Right cardiac atrium (tissue), 5 donors: ENCODE measurements at regions not wholly inside any gene's neighbourhood (a gene's known extent, or its start where the extent isn't known, plus 50 kb on each side); places are given as distances from the start of the nearest gene placed in this dataset.

Experiments
- ATAC-seq, 2 donors: fragments of 200-7000 bp; cut with Tn5 transposase; one replicate each; pipeline versions ENCODE4 v1.8.0 to v1.9.1; 2020; ENCODE audit warnings: moderate library complexity in 2 of 2, mild to moderate bottlenecking in 1 of 2
- DNase-seq, 3 donors: peaks; one replicate each; pipeline ENCODE4 v3.0.0-alpha.2; 2020
- H3K27ac ChIP-seq: one replicate; pipeline ENCODE4 v1.5.1; 2013; ENCODE audit warnings: mild to moderate bottlenecking, low read length, control low read depth, moderate library complexity
- H3K27me3 ChIP-seq: one replicate; pipeline ENCODE4 v1.6.1; 2013; ENCODE audit not compliant: control insufficient read depth, insufficient read depth
- H3K4me1 ChIP-seq: one replicate; pipeline ENCODE4 v1.6.1; 2013; ENCODE audit warnings: low read length; ENCODE audit not compliant: control insufficient read depth, insufficient read depth
- H3K4me3 ChIP-seq: one replicate; pipeline ENCODE4 v1.5.1; 2013; ENCODE audit warnings: low read length, control low read depth
- H3K9me3 ChIP-seq: one replicate; pipeline ENCODE4 v1.6.1; 2013; ENCODE audit warnings: low read length; ENCODE audit not compliant: control insufficient read depth
- WGBS: extraction: QIAGEN DNeasy Blood & Tissue Kit; methylation state at CpG from one replicate; pipeline ENCODE4 v1.1.7; 2013; 5-methylcytosine and 5-hydroxymethylcytosine counted together
- intact Hi-C, 4 donors: fragments of 100-400 bp; cut with DNase I; formaldehyde crosslinking; loops; one replicate each; pipeline versions ENCODE4 v1.11.0 to v1.14.0; 2022 to 2023
- donor health status: healthy with polysubstance abuse.
- donor health status: DM: no; HTN: yes; CAD: no.
- donor health status: DM: no; HTN: no; CAD: no.
- donor health status: DM: no; HTN: yes; CAD: no; lungs with severe emphysema.
- donor health status: DM: yes; HTN: yes; CAD: no.

DNA sequence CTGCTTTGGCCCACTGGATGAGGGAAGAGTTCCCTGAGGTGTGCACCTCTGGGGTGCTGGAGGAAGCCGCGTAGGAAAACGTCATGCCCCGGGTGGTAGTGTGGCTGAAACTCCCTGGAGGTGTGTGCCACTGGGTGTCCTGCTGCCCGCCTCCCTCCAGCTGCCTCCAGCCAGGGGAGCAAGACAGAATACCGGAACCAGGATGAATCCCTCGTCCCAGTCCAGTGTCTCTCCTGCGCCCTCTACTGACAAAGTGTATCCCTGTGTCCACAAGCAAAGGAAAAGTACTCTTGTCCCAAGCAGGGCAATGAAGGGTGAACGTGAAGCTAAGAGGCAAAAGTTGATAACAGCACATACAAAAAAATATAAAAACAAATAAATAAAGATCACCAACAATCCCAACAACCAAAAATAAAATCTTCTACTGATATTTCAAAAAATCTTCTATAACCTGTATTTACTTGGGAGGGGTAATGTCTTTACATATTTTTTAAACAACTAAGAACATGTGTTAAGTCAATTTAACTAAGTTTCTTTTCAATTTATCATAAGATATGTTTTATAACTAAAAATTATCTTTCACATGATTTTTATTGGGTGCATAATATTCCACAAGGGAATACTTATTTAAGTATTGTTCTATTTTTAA, 437.6 kb downstream of the MAFB start:
- 81% methylated on average over 9 of the region's 9 CpGs for WGBS
- DNase-seq (peak in 1 of 3 donors; percentile 52), ATAC-seq (peak in 1 of 2 donors; percentile 43)
- Histone ChIP-seq H3K9me3 (no peaks in the 10 kb centered on the region), H3K4me3 (no peak overlapping the region), H3K4me1 (peaks cover 1% of the 10 kb centered on the region), H3K27ac (no peak overlapping the region), H3K27me3 (no peaks in the 10 kb centered on the region)
- intact Hi-C loops: no loop called here

DNA sequence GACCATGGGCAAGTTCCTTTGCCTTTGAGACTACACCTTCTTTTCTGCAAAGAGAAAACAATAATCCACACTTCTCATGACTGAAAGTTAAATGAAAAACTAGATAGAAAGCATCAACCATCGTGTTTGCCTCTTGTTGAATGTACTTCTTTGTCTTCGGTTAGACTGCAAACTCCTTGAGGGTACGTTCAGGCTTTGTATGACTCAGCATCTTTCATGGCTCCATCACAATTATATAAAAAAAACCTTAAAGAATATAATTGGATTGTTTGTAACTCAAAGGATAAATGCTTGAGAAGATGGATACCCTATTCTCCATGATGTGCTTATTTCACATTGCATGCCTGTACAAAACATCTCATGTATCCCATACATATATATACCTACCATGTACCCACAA, 439.2 kb downstream of the MAFB start:
- Histone ChIP-seq H3K27ac (no peak overlapping the region), H3K27me3 (no peaks in the 10 kb centered on the region), H3K4me3 (no peak overlapping the region), H3K9me3 (no peaks in the 10 kb centered on the region), H3K4me1 (no peaks in the 10 kb centered on the region)
- WGBS: 88% methylated on average over 3 of the region's 3 CpGs
- intact Hi-C loops: no loop called here
- ATAC-seq: no peak
- no peak for DNase-seq

DNA sequence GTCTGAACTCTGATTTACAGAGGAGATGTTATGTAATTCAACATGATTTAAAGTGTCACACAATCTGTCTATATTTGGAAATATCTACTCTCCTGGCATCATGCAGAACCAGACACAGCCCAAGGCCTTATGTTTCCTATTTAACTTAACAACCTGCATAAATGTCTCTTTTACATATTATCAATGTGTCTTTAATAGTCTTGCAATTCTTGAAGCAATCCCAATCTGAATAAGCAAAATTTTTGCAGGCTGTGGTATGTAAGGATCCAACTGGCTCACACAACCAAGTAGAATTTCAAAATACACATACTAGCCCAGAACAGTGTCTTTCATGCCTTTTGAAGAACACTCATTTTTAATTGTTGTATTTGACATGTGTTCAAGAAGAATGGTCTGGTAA, 443.2 kb downstream of the MAFB start:
- ATAC-seq (no peak), DNase-seq (no peak)
- H3K27ac ChIP-seq: no peak overlapping the region
- H3K9me3 ChIP-seq: no peaks in the 10 kb centered on the region
- H3K4me1 ChIP-seq: no peaks in the 10 kb centered on the region
- H3K4me3 ChIP-seq: no peak overlapping the region
- no peaks in the 10 kb centered on the region for H3K27me3 ChIP-seq
- intact Hi-C loops: no loop called here

DNA sequence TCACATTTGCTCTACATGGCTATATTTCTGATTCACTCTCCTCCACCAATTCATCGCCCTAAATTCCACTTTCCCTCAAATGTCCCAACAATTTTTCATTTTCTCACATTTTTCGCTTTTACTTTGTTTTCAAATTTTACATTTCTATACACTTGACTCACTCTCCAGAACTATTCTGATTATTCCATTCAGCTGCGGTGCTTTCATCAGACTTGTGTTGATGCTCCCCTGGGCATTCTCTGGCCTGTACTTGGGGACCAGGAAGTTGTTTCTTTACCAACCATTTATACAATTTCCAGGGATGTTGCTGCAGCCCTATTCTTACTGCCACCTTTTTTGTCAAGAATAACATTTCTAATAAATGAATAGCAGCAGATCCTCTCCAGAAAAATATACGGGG, 444.8 kb downstream of the MAFB start:
- no peak for DNase-seq
- Histone ChIP-seq H3K9me3 (no peaks in the 10 kb centered on the region), H3K4me3 (no peak overlapping the region), H3K27me3 (no peaks in the 10 kb centered on the region), H3K27ac (no peak overlapping the region), H3K4me1 (no peaks in the 10 kb centered on the region)
- intact Hi-C loops: no loop called here
- no peak for ATAC-seq
- 91% methylated on average over 4 of the region's 4 CpGs for WGBS

DNA sequence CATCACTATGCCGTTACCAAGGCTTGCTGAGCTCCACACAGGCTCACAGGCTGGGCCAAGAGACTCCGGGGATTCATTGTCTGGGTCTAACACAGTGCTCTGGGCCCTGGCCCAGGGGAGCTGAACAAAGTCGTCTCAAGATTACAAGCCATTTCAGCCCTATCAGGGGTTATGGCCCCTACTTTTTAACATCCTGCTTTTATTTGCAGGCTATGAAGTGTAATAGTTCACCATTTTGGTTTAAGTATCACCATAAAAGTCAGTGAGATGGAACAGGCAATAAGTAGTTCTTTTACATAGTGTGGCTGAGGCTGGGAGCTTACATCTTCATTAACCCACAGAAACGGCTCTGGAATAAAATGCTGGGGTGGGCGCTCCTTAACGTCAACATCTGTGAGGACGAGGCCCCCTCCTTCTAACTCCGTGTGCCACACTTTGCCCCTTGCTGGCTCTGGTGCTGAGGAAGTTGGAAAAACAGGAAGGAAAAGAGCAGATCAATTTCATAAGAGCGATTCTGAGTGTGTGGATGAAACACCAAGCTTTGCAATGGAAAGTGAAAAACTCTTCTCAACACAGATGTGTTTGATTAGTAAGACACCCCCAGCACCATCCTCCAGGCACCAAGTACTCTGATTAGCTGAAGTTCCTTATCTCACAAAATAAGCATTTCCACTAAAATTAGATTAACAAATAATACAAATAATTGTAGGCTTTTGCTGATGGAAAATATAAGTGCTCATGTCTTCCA, 447.3 kb downstream of the MAFB start:
- intact Hi-C loops: no loop called here
- no peaks in the 10 kb centered on the region for H3K4me1 ChIP-seq
- ATAC-seq: no peak
- no peaks in the 10 kb centered on the region for H3K9me3 ChIP-seq
- H3K4me3 ChIP-seq: no peak overlapping the region
- DNase-seq: peak in 1 of 3 donors; percentile 47
- WGBS: 62% methylated on average over 9 of the region's 9 CpGs
- no peak overlapping the region for H3K27ac ChIP-seq
- no peaks in the 10 kb centered on the region for H3K27me3 ChIP-seq

DNA sequence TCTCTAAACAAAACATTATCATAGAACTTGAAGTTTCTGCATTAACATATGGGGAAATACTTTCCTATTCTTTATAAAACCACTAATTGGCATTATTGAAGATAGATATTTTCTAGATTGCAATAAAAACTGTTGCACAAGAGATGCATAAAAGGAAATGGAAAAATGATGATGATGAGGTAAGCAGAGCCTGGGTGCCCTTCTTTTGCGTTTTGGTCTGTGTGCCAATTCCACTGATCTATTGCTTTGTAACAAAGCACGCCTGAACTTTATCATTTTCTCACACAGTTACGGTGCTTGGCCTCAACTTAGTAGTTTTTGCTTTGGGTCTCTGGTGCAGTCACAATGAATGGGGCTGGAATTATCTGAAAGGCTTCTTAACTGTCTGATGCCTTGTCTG, 450.5 kb downstream of the MAFB start:
- intact Hi-C loops: loop anchor here in 1 of 4 donors (10.0 kb wide), 1 partner anchor 166 kb away; no protein-coding TSS in a partner anchor
- H3K4me1 ChIP-seq: no peaks in the 10 kb centered on the region
- 81% methylated on average over 3 of the region's 3 CpGs for WGBS
- DNase-seq (no peak), ATAC-seq (no peak)
- H3K27me3 ChIP-seq: no peaks in the 10 kb centered on the region
- no peak overlapping the region for H3K27ac ChIP-seq
- H3K9me3 ChIP-seq: no peaks in the 10 kb centered on the region
- no peak overlapping the region for H3K4me3 ChIP-seq

DNA sequence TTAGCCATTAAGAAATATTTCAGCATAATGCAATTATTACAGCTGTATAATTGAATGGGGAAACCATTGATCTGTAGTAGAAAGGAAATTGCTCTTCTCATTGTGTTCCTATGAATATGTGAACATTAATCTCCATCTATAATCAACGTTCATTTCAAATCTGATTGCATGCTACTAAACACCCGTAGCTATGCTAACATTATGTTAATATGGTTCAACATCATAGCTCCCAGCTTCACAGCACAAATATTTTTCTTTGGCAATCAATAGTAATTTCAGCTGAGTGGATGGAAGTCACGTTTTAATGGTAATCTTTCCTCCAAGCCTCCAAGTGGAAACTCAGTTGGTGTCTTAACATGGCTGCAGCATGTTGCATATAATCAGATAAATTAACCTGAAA, 454.4 kb downstream of the MAFB start:
- ATAC-seq (no peak), DNase-seq (no peak)
- WGBS: 77% methylated on average over 3 of the region's 3 CpGs
- Histone ChIP-seq H3K4me1 (no peaks in the 10 kb centered on the region), H3K27ac (no peak overlapping the region), H3K4me3 (no peak overlapping the region), H3K9me3 (no peaks in the 10 kb centered on the region), H3K27me3 (no peaks in the 10 kb centered on the region)
- intact Hi-C loops: loop anchor here in 1 of 4 donors (10.0 kb wide), 1 partner anchor 170 kb away; no protein-coding TSS in a partner anchor

DNA sequence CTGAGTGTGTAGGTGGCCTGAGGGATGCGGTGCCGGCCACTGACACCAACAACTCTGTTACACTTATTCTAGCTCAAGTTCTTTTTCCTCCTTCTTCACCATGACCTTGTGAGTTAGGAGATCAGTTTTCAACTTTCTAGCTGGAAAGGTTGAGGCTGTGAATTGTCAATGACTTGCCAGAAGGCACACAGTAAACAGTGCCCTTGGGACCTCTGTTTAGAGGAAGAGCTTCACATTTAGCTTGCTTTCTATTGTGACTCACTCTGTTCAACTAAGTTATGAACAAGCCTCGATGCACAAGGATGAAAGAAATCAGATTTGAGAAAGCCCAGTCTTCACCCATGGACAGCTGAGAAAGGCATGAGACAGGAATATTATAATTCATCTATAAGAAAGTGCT, 455.6 kb downstream of the MAFB start:
- intact Hi-C loops: loop anchor here in 1 of 4 donors (10.0 kb wide), 1 partner anchor 171 kb away; no protein-coding TSS in a partner anchor
- DNase-seq (no peak), ATAC-seq (no peak)
- no peak overlapping the region for H3K27ac ChIP-seq
- H3K9me3 ChIP-seq: no peaks in the 10 kb centered on the region
- 59% methylated on average over 3 of the region's 3 CpGs for WGBS
- H3K4me1 ChIP-seq: no peaks in the 10 kb centered on the region
- no peak overlapping the region for H3K4me3 ChIP-seq
- H3K27me3 ChIP-seq: peaks cover 3% of the 10 kb centered on the region

DNA sequence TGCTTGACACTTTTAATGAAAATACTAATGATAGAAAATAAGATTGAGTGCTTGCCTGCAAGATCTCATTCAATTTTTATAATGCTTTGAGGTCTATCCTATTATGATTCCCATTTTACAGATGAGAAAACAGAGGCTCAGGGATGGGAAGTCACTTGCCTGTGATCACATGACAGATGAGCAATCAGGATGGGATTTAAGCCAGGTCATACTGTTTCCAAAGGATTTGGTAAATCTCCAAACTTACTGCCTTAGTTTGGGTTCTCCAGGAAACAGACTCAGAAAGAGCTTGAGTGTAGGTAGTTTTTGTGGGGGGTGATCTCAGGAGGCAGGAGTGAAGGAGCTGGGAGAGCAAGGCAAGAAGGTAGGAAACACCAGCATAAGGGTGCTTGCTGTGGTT, 456.3 kb downstream of the MAFB start:
- no peak overlapping the region for H3K27ac ChIP-seq

DNA sequence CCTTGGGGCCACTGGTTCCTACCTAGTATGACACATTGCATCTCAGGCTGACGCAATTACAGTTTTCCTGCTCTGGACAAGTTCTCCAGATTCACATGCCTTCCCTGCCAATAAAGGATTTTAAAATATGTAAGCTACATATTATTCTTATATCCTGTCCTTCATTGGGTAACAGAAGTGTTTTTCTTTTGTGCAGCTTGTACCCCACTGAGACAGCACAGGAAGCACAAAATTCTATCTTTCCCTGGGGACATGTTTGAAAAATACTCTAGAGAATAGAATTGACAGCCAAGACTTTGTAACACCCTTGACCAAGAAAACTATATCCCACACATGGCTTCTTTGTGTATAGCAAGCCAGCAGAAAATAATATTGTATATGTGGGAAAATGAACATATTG, 456.8 kb downstream of the MAFB start:
- Histone ChIP-seq H3K4me3 (no peak overlapping the region), H3K9me3 (no peaks in the 10 kb centered on the region), H3K27ac (no peak overlapping the region), H3K4me1 (no peaks in the 10 kb centered on the region), H3K27me3 (peaks cover 3% of the 10 kb centered on the region)
- intact Hi-C loops: loop anchor here in 1 of 4 donors (10.0 kb wide), 1 partner anchor 173 kb away; no protein-coding TSS in a partner anchor
- WGBS: 87% methylated on average over 1 of the region's 1 CpG
- DNase-seq: no peak
- no peak for ATAC-seq

More for the DNA sequence above, 456.3 kb downstream of the MAFB start:
- no peaks in the 10 kb centered on the region for H3K4me1 ChIP-seq
- no peaks in the 10 kb centered on the region for H3K9me3 ChIP-seq
- intact Hi-C loops: loop anchor here in 1 of 4 donors (10.0 kb wide), 1 partner anchor 172 kb away; no protein-coding TSS in a partner anchor
- DNase-seq (no peak), ATAC-seq (no peak)
- no peak overlapping the region for H3K4me3 ChIP-seq
- peaks cover 3% of the 10 kb centered on the region for H3K27me3 ChIP-seq

DNA sequence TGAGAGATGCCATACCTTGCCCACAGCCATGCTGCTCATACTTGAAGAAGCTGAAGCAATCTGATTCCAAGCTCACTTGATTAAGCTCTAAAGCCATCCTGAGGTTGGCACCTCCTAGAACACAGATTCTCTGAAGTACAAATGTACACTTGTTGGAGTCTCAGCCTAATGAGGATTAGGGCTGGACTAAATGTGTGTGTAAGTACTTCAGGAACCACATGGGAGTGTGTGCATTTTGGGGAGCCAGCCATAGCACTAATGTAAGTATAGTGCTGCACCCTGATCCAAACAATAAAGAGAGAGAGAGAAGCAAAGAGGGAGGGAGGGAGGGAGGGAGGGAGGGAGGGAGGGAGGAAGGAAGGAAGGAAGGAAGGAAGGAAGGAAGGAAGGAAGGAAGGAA, 458.6 kb downstream of the MAFB start:
- H3K9me3 ChIP-seq: no peaks in the 10 kb centered on the region
- intact Hi-C loops: loop anchor here in 1 of 4 donors (10.0 kb wide), 1 partner anchor 174 kb away; no protein-coding TSS in a partner anchor
- H3K27me3 ChIP-seq: peaks cover 3% of the 10 kb centered on the region
- no peaks in the 10 kb centered on the region for H3K4me1 ChIP-seq
- no peak overlapping the region for H3K4me3 ChIP-seq
- ATAC-seq (no peak), DNase-seq (no peak)
- H3K27ac ChIP-seq: no peak overlapping the region
